Gastrocnemius medialis (tissue), 4 donors: ENCODE measurements at regions not wholly inside any gene's neighbourhood (a gene's known extent, or its start where the extent isn't known, plus 50 kb on each side); places are given as distances from the start of the nearest gene placed in this dataset.

Source experiments
- POLR2A ChIP-seq, 2 donors: fragments of 450-650 bp; IDR thresholded peaks; one replicate each; pipeline ENCODE4 v1.6.1; 2017; ENCODE audit warnings: antibody characterized with exemption in 2 of 2, mild to moderate bottlenecking in 2 of 2, moderate library complexity in 2 of 2
- TF ChIP-seq, protein P1 (sequence below), 5 experiments: fragments of 450-650 bp in 3 of 5; fragments of 200-600 bp in 2 of 5; sonication (generic) in 2 of 5; IDR thresholded peaks in 4 of 5; conservative IDR thresholded peaks in 1 of 5; 1 replicate in 4 of 5; 2 replicates in 1 of 5; pipeline ENCODE4 v1.5.1; 2016 to 2019; ENCODE audit warnings: antibody characterized with exemption in 5 of 5, mild to moderate bottlenecking in 3 of 5, moderate library complexity in 3 of 5

DNA sequence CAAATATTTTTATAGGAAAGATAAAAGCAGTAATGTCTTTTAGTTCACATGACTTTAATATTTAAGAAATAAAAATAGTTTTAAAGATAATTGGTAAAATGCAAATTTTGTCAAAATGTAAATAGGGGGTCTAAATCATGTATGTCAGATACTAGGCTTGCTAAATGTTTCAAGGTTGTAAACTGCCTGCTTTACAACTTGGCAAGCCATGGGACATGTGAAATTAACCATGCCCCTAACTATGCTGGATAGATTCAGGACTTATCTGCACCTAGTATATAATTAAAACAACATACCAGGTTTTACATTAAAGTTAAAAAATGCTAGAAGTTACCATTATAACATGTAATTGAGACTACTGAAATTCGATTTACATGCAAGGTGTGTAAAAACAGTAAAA, 537.3 kb upstream of the MIS18BP1 start:
- TF ChIP-seq, protein P1, sequence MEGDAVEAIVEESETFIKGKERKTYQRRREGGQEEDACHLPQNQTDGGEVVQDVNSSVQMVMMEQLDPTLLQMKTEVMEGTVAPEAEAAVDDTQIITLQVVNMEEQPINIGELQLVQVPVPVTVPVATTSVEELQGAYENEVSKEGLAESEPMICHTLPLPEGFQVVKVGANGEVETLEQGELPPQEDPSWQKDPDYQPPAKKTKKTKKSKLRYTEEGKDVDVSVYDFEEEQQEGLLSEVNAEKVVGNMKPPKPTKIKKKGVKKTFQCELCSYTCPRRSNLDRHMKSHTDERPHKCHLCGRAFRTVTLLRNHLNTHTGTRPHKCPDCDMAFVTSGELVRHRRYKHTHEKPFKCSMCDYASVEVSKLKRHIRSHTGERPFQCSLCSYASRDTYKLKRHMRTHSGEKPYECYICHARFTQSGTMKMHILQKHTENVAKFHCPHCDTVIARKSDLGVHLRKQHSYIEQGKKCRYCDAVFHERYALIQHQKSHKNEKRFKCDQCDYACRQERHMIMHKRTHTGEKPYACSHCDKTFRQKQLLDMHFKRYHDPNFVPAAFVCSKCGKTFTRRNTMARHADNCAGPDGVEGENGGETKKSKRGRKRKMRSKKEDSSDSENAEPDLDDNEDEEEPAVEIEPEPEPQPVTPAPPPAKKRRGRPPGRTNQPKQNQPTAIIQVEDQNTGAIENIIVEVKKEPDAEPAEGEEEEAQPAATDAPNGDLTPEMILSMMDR (IDR thresholded peaks at IDR 0.05 in 4 of 5, conservative IDR thresholded peaks at IDR 0.05 in 1 of 5) = no peak
- no peak for TF ChIP-seq POLR2A (IDR thresholded peaks at IDR 0.05)
